Hepatocyte (in vitro differentiated cells): ENCODE measurements at regions not wholly inside any gene's neighbourhood (a gene's known extent, or its start where the extent isn't known, plus 50 kb on each side); places are given as distances from the start of the nearest gene placed in this dataset.

Source experiments
- EZH2 ChIP-seq: fragments of 200-600 bp; sonication (generic); IDR thresholded peaks from 2 replicates; pipeline ENCODE4 v1.6.1; 2016; ENCODE audit warnings: antibody characterized with exemption, mild to moderate bottlenecking, borderline replicate concordance
- TF ChIP-seq, protein P1 (sequence below): fragments of 200-600 bp; sonication (generic); IDR thresholded peaks from 2 replicates; pipeline ENCODE4 v1.5.1; 2016; ENCODE audit warnings: antibody characterized with exemption, mild to moderate bottlenecking; ENCODE audit not compliant: poor library complexity

DNA sequence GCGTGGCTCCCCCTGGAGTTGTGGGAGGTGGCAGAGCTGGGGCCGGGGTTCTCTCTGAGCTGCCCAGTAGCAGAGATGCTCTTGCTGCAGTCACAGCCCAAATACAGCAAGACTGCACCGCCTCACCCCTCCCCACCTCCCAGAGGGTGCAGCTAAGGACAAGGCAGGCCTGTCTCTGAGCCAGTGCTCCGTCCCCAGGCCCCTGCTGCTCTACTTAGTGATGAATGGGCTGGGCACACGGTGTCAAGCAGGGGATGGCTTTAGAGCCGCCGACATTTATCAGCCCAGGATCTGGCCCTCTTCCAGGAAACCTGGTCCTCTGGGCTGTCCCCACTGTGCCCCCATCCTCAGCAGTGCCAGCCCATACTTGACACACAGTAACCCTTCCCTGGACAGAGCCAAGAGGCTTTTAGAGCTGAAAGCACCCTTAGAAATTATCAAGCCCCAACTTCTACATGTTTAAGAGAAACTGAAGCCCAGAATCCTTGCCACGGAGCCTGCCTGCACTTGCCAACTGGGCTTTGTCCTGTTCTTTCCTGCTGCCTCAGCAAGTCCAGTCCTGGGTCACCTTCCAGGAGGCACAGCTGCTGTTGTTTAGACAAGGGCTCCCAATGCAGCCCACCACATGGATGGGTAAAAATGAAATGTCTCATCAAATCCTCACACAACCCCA, 137.1 kb upstream of the UNC5B start:
- TF ChIP-seq, protein P1, sequence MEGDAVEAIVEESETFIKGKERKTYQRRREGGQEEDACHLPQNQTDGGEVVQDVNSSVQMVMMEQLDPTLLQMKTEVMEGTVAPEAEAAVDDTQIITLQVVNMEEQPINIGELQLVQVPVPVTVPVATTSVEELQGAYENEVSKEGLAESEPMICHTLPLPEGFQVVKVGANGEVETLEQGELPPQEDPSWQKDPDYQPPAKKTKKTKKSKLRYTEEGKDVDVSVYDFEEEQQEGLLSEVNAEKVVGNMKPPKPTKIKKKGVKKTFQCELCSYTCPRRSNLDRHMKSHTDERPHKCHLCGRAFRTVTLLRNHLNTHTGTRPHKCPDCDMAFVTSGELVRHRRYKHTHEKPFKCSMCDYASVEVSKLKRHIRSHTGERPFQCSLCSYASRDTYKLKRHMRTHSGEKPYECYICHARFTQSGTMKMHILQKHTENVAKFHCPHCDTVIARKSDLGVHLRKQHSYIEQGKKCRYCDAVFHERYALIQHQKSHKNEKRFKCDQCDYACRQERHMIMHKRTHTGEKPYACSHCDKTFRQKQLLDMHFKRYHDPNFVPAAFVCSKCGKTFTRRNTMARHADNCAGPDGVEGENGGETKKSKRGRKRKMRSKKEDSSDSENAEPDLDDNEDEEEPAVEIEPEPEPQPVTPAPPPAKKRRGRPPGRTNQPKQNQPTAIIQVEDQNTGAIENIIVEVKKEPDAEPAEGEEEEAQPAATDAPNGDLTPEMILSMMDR, result no peak
- TF ChIP-seq EZH2, result no peak
